HUES6 (cell line): ENCODE measurements at regions not wholly inside any gene's neighbourhood (a gene's known extent, or its start where the extent isn't known, plus 50 kb on each side); places are given as distances from the start of the nearest gene placed in this dataset.

Experiments
- H3K27ac ChIP-seq: 2 replicates; pipeline ENCODE4 v1.7.0; 2013; ENCODE audit warnings: low read depth, mild to moderate bottlenecking, low read length, inconsistent platforms
- H3K27me3 ChIP-seq: 2 replicates; pipeline ENCODE4 v1.6.1; 2013; ENCODE audit warnings: low read length; ENCODE audit not compliant: control insufficient read depth, insufficient read depth
- H3K36me3 ChIP-seq: 2 replicates; pipeline ENCODE4 v1.6.1; 2013; ENCODE audit warnings: low read length; ENCODE audit not compliant: control insufficient read depth, insufficient read depth
- H3K4me1 ChIP-seq: 2 replicates; pipeline ENCODE4 v1.6.1; 2013; ENCODE audit warnings: low read length; ENCODE audit not compliant: control insufficient read depth, insufficient read depth
- H3K4me3 ChIP-seq: 2 replicates; pipeline ENCODE4 v1.5.1; 2013; ENCODE audit warnings: low read depth, low read length
- H3K9ac ChIP-seq: one replicate; pipeline ENCODE4 v1.6.1; 2013; ENCODE audit warnings: mild to moderate bottlenecking, low read length
- H3K9me3 ChIP-seq: 2 replicates; pipeline ENCODE4 v1.6.1; 2013; ENCODE audit warnings: low read depth, low read length; ENCODE audit not compliant: control insufficient read depth, insufficient read depth

GRCh38 chr12:24537083-24537860 is 411.6 kb downstream of the BCAT1 start:
- Histone ChIP-seq H3K4me1 (peaks cover 14% of the 10 kb centered on the region), H3K9me3 (no peaks in the 10 kb centered on the region), H3K27me3 (no peaks in the 10 kb centered on the region), H3K4me3 (no peak overlapping the region), H3K36me3 (no peaks in the 10 kb centered on the region), H3K9ac (no peak overlapping the region), H3K27ac (no peak overlapping the region)

GRCh38 chr12:24535334-24536069 is 413.4 kb downstream of the BCAT1 start:
- H3K27me3 ChIP-seq, result no peaks in the 10 kb centered on the region
- no peaks in the 10 kb centered on the region for H3K36me3 ChIP-seq
- no peaks in the 10 kb centered on the region for H3K9me3 ChIP-seq
- H3K9ac ChIP-seq, result no peak overlapping the region
- peaks cover 14% of the 10 kb centered on the region for H3K4me1 ChIP-seq
- H3K27ac ChIP-seq, result no peak overlapping the region
- H3K4me3 ChIP-seq, result no peak overlapping the region

- no peaks in the 10 kb centered on the region for H3K27me3 ChIP-seq
- H3K27ac ChIP-seq, result no peak overlapping the region
- H3K36me3 ChIP-seq, result no peaks in the 10 kb centered on the region
- H3K4me1 ChIP-seq, result peaks cover 9% of the 10 kb centered on the region
- no peak overlapping the region for H3K4me3 ChIP-seq
- no peak overlapping the region for H3K9ac ChIP-seq
- no peaks in the 10 kb centered on the region for H3K9me3 ChIP-seq
These were observed 414.3 kb downstream of the BCAT1 start for GRCh38 chr12:24534622-24535021.

GRCh38 chr12:24533716-24534352 is 415.1 kb downstream of the BCAT1 start:
- Histone ChIP-seq H3K9ac (no peak overlapping the region), H3K4me1 (peaks cover 9% of the 10 kb centered on the region), H3K4me3 (no peak overlapping the region), H3K36me3 (no peaks in the 10 kb centered on the region), H3K27me3 (no peaks in the 10 kb centered on the region), H3K27ac (no peak overlapping the region), H3K9me3 (no peaks in the 10 kb centered on the region)

- H3K4me3 ChIP-seq, result no peak overlapping the region
- H3K4me1 ChIP-seq, result peaks cover 3% of the 10 kb centered on the region; the same call in 1 of the 2 replicates
- H3K9me3 ChIP-seq, result no peaks in the 10 kb centered on the region
- H3K27me3 ChIP-seq, result no peaks in the 10 kb centered on the region
- H3K36me3 ChIP-seq, result no peaks in the 10 kb centered on the region
- H3K27ac ChIP-seq, result no peak overlapping the region
- H3K9ac ChIP-seq, result no peak overlapping the region
These were observed 418.2 kb downstream of the BCAT1 start for GRCh38 chr12:24530689-24531088.

- Histone ChIP-seq H3K36me3 (no peaks in the 10 kb centered on the region), H3K4me3 (no peak overlapping the region), H3K9me3 (no peaks in the 10 kb centered on the region), H3K4me1 (no peaks in the 10 kb centered on the region), H3K27me3 (no peaks in the 10 kb centered on the region), H3K9ac (no peak overlapping the region), H3K27ac (no peak overlapping the region)
These were observed 421.8 kb downstream of the BCAT1 start for GRCh38 chr12:24527102-24527501.

- H3K9ac ChIP-seq, result no peak overlapping the region
- H3K27ac ChIP-seq, result no peak overlapping the region
- H3K27me3 ChIP-seq, result no peaks in the 10 kb centered on the region
- no peak overlapping the region for H3K4me3 ChIP-seq
- peaks cover 11% of the 10 kb centered on the region for H3K9me3 ChIP-seq
- no peaks in the 10 kb centered on the region for H3K4me1 ChIP-seq
- no peaks in the 10 kb centered on the region for H3K36me3 ChIP-seq
These were observed 426.2 kb downstream of the BCAT1 start for GRCh38 chr12:24522736-24523135.

GRCh38 chr12:24519759-24520158 is 429.1 kb downstream of the BCAT1 start:
- no peak overlapping the region for H3K27ac ChIP-seq
- no peak overlapping the region for H3K4me3 ChIP-seq
- H3K9ac ChIP-seq, result no peak overlapping the region
- no peaks in the 10 kb centered on the region for H3K36me3 ChIP-seq
- H3K27me3 ChIP-seq, result no peaks in the 10 kb centered on the region
- no peaks in the 10 kb centered on the region; the same call in 1 of the 2 replicates for H3K4me1 ChIP-seq
- H3K9me3 ChIP-seq, result peaks cover 11% of the 10 kb centered on the region

- Histone ChIP-seq H3K27ac (no peak overlapping the region), H3K4me1 (no peaks in the 10 kb centered on the region; the same call in 1 of the 2 replicates), H3K27me3 (no peaks in the 10 kb centered on the region), H3K36me3 (no peaks in the 10 kb centered on the region), H3K9me3 (peaks cover 11% of the 10 kb centered on the region), H3K4me3 (no peak overlapping the region), H3K9ac (no peak overlapping the region)
These were observed 431.9 kb downstream of the BCAT1 start for GRCh38 chr12:24517000-24517399.

GRCh38 chr12:24510581-24511125 is 438.2 kb downstream of the BCAT1 start:
- Histone ChIP-seq H3K27ac (no peak overlapping the region), H3K9ac (no peak overlapping the region)

GRCh38 chr12:24507827-24508226 is 441.1 kb downstream of the BCAT1 start:
- Histone ChIP-seq H3K4me1 (no peaks in the 10 kb centered on the region), H3K27ac (no peak overlapping the region), H3K4me3 (no peak overlapping the region), H3K36me3 (no peaks in the 10 kb centered on the region), H3K27me3 (no peaks in the 10 kb centered on the region), H3K9me3 (no peaks in the 10 kb centered on the region), H3K9ac (no peak overlapping the region)

More at GRCh38 chr12:24510581-24511125, 438.2 kb downstream of the BCAT1 start:
- Histone ChIP-seq H3K36me3 (no peaks in the 10 kb centered on the region), H3K27me3 (no peaks in the 10 kb centered on the region), H3K9me3 (no peaks in the 10 kb centered on the region), H3K4me3 (no peak overlapping the region), H3K4me1 (no peaks in the 10 kb centered on the region)
